IMR-90 (cell line): ENCODE measurements at regions not wholly inside any gene's neighbourhood (a gene's known extent, or its start where the extent isn't known, plus 50 kb on each side); places are given as distances from the start of the nearest gene placed in this dataset.

Experiments
- ATAC-seq: fragments of 200-7000 bp; cut with Tn5 transposase; 2 replicates; pipeline ENCODE4 v1.9.1; 2020; ENCODE audit warnings: low read depth, mild to moderate bottlenecking, moderate library complexity
- BruUV-seq: library from RNA; stranded (reverse); fragments of 400-500 nt; replicated peaks from 2 replicates; lab custom pipeline; 2021; lab: Mats Ljungman, UMichigan
- CTCF ChIA-PET: fragments of 300-600 bp; formaldehyde crosslinking; extraction: SDS; loops from one replicate; lab custom pipeline; 2021; ENCODE audit warnings: antibody characterized with exemption; lab: Yijun Ruan, JAX
- POLR2A ChIA-PET: fragments of 300-600 bp; sonication (Branson Sonifier 250); formaldehyde crosslinking; loops from one replicate; lab custom pipeline; 2022; ENCODE audit warnings: antibody characterized with exemption; ENCODE audit not compliant: unreplicated experiment; lab: Charles Lee
- DNase-seq: peaks from one replicate; pipeline ENCODE4 v3.0.0; 2013
- H2AFZ ChIP-seq: replicated peaks from 2 replicates; pipeline ENCODE3; 2013; ENCODE audit warnings: low read length, mild to moderate bottlenecking; ENCODE audit not compliant: poor library complexity
- H2AK5ac ChIP-seq: 2 replicates; pipeline ENCODE4 v1.6.1; 2013; ENCODE audit warnings: low read depth, low read length, inconsistent platforms
- H2AK9ac ChIP-seq: replicated peaks from 2 replicates; pipeline ENCODE3; 2013; ENCODE audit warnings: mild to moderate bottlenecking, low read depth, low read length, moderate library complexity; ENCODE audit not compliant: poor library complexity
- H2BK120ac ChIP-seq: 2 replicates; pipeline ENCODE4 v1.6.1; 2013; ENCODE audit warnings: low read depth, low read length, inconsistent platforms
- H2BK15ac ChIP-seq: 3 replicates; pipeline ENCODE4 v1.6.1; 2013; ENCODE audit warnings: low read depth, low read length, inconsistent platforms
- H2BK20ac ChIP-seq: 2 replicates; pipeline ENCODE4 v1.6.1; 2013; ENCODE audit warnings: low read depth, mild to moderate bottlenecking, inconsistent platforms, low read length, moderate library complexity
- H2BK5ac ChIP-seq: 2 replicates; pipeline ENCODE4 v1.6.1; 2013; ENCODE audit warnings: mild to moderate bottlenecking, low read depth, low read length, inconsistent platforms; ENCODE audit not compliant: poor library complexity, severe bottlenecking
- H3K14ac ChIP-seq: replicated peaks from 2 replicates; pipeline ENCODE4 v1.6.1; 2013; ENCODE audit warnings: low read depth, low read length, inconsistent platforms
- H3K18ac ChIP-seq: 2 replicates; pipeline ENCODE4 v1.6.1; 2013; ENCODE audit warnings: low read depth, low read length, control low read depth
- H3K23ac ChIP-seq: 2 replicates; pipeline ENCODE4 v1.6.1; 2013; ENCODE audit warnings: low read depth, low read length, inconsistent platforms
- H3K27ac ChIP-seq: 2 replicates; pipeline ENCODE4 v1.5.1; 2013; ENCODE audit warnings: mild to moderate bottlenecking, control low read depth, low read length; ENCODE audit not compliant: insufficient read depth
- H3K27me3 ChIP-seq: 2 replicates; pipeline ENCODE4 v1.6.1; 2013; ENCODE audit warnings: low read length; ENCODE audit not compliant: control insufficient read depth, insufficient read depth
- H3K36me3 ChIP-seq: 2 replicates; pipeline ENCODE4 v1.6.1; 2013; ENCODE audit warnings: low read length, mixed read lengths; ENCODE audit not compliant: control insufficient read depth, insufficient read depth
- H3K4ac ChIP-seq: 2 replicates; pipeline ENCODE4 v1.6.1; 2013; ENCODE audit warnings: low read depth, low read length, inconsistent platforms
- H3K4me1 ChIP-seq: 2 replicates; pipeline ENCODE4 v1.6.1; 2013; ENCODE audit warnings: low read length, mixed read lengths; ENCODE audit not compliant: control insufficient read depth, insufficient read depth
- H3K4me2 ChIP-seq: 2 replicates; pipeline ENCODE4 v1.6.1; 2013; ENCODE audit warnings: low read depth, mild to moderate bottlenecking, control low read depth, low read length, moderate library complexity
- H3K4me3 ChIP-seq: 2 replicates; pipeline ENCODE4 v1.5.1; 2013; ENCODE audit warnings: low read depth, mild to moderate bottlenecking, control low read depth, low read length, moderate library complexity; ENCODE audit not compliant: insufficient read depth
- H3K56ac ChIP-seq: 2 replicates; pipeline ENCODE4 v1.6.1; 2013; ENCODE audit warnings: low read length, inconsistent platforms; ENCODE audit not compliant: insufficient read depth; ENCODE audit errors: extremely low read depth
- H3K79me1 ChIP-seq, 2 experiments: 2 replicates each; pipeline ENCODE4 v1.6.1; 2013; ENCODE audit warnings: low read length in 2 of 2, inconsistent platforms in 1 of 2, low read depth in 1 of 2
- H3K9ac ChIP-seq: 2 replicates; pipeline ENCODE4 v1.6.1; 2013; ENCODE audit warnings: low read depth, low read length, control low read depth
- H3K9me1 ChIP-seq: 2 replicates; pipeline ENCODE4 v1.6.1; 2013; ENCODE audit warnings: low read length, inconsistent platforms; ENCODE audit not compliant: insufficient read depth
- H3K9me3 ChIP-seq: 2 replicates; pipeline ENCODE4 v1.6.1; 2013; ENCODE audit warnings: low read length; ENCODE audit not compliant: control insufficient read depth, insufficient read depth
- H4K20me1 ChIP-seq: 2 replicates; pipeline ENCODE4 v1.6.1; 2013; ENCODE audit warnings: low read length, inconsistent platforms; ENCODE audit not compliant: insufficient read depth
- H4K5ac ChIP-seq: 2 replicates; pipeline ENCODE4 v1.6.1; 2013; ENCODE audit warnings: mild to moderate bottlenecking, low read depth, low read length, control low read depth
- H4K8ac ChIP-seq, 2 experiments: 2 replicates each; pipeline ENCODE4 v1.6.1; 2013; ENCODE audit warnings: low read depth in 2 of 2, low read length in 2 of 2, control low read depth in 1 of 2, inconsistent platforms in 1 of 2
- H4K91ac ChIP-seq: 2 replicates; pipeline ENCODE4 v1.6.1; 2013; ENCODE audit warnings: low read depth, low read length, inconsistent platforms; ENCODE audit not compliant: insufficient read depth
- BHLHE40 ChIP-seq: fragments of 150-350 bp; IDR thresholded peaks from 2 replicates; pipeline ENCODE4 v1.6.1; 2016; ENCODE audit warnings: mild to moderate bottlenecking, low read depth, low read length
- CHD1 ChIP-seq: IDR thresholded peaks from 2 replicates; pipeline ENCODE4 v1.6.1; 2012; ENCODE audit warnings: low read depth, low read length, improper control_type of control experiment
- FOS ChIP-seq: fragments of 150-350 bp; IDR thresholded peaks from 2 replicates; pipeline ENCODE4 v1.6.1; 2016; ENCODE audit warnings: low read depth, low read length
- MAFK ChIP-seq: IDR thresholded peaks from 2 replicates; pipeline ENCODE4 v1.6.1; 2012; ENCODE audit warnings: low read depth, low read length, improper control_type of control experiment
- MAZ ChIP-seq: IDR thresholded peaks from 2 replicates; pipeline ENCODE4 v1.6.1; 2012; ENCODE audit warnings: low read depth, mild to moderate bottlenecking, low read length, improper control_type of control experiment, moderate library complexity, borderline replicate concordance
- MXI1 ChIP-seq: IDR thresholded peaks from 2 replicates; pipeline ENCODE4 v1.6.1; 2012; ENCODE audit warnings: low read depth, mild to moderate bottlenecking, low read length, moderate library complexity, borderline replicate concordance
- NFE2L2 ChIP-seq: fragments of 150-350 bp; IDR thresholded peaks from 2 replicates; pipeline ENCODE4 v1.6.1; 2016; ENCODE audit warnings: low read depth, mild to moderate bottlenecking, low read length
- POLR2A ChIP-seq: IDR thresholded peaks from 2 replicates; pipeline ENCODE4 v1.6.1; 2012; ENCODE audit warnings: mild to moderate bottlenecking, low read depth, low read length
- RAD21 ChIP-seq: IDR thresholded peaks from 2 replicates; pipeline ENCODE4 v1.6.1; 2012; ENCODE audit warnings: low read length, improper control_type of control experiment
- RCOR1 ChIP-seq: IDR thresholded peaks from 2 replicates; pipeline ENCODE4 v1.6.1; 2012; ENCODE audit warnings: mild to moderate bottlenecking, low read length, improper control_type of control experiment; ENCODE audit not compliant: insufficient replicate concordance
- RFX5 ChIP-seq: IDR thresholded peaks from 2 replicates; pipeline ENCODE4 v1.8.0; 2012; ENCODE audit warnings: low read depth, mild to moderate bottlenecking, low read length, moderate library complexity
- SMC3 ChIP-seq: fragments of 150-350 bp; IDR thresholded peaks from 2 replicates; pipeline ENCODE4 v1.6.1; 2016; ENCODE audit warnings: low read depth, mild to moderate bottlenecking, antibody characterized with exemption, low read length, moderate library complexity
- USF2 ChIP-seq: fragments of 150-350 bp; IDR thresholded peaks from 2 replicates; pipeline ENCODE4 v1.6.1; 2017; ENCODE audit warnings: mild to moderate bottlenecking, antibody characterized with exemption, low read length, low read depth
- dilution Hi-C: fragments of 300-500 bp; cut with HindIII; formaldehyde crosslinking; loops from one replicate; pipeline ENCODE4 v1.14.3; 2018; ENCODE audit warnings: low sequenced_read_pairs; ENCODE audit not compliant: unreplicated experiment
- in situ Hi-C: fragments of 300-500 bp; cut with MboI; formaldehyde crosslinking; loops from 3 replicates; pipeline ENCODE4 v1.14.3; 2019; ENCODE audit warnings: low sequenced_read_pairs, inconsistent platforms, mixed read lengths
- intact Hi-C: fragments of 100-400 bp; cut with micrococcal nuclease; formaldehyde crosslinking; loops from 2 replicates; pipeline ENCODE4 v1.10.0; 2022
- TF ChIP-seq, protein P1 (sequence below): fragments of 150-350 bp; IDR thresholded peaks from 2 replicates; pipeline ENCODE4 v1.6.1; 2016; ENCODE audit warnings: low read depth, mild to moderate bottlenecking, low read length, moderate library complexity, borderline replicate concordance

DNA sequence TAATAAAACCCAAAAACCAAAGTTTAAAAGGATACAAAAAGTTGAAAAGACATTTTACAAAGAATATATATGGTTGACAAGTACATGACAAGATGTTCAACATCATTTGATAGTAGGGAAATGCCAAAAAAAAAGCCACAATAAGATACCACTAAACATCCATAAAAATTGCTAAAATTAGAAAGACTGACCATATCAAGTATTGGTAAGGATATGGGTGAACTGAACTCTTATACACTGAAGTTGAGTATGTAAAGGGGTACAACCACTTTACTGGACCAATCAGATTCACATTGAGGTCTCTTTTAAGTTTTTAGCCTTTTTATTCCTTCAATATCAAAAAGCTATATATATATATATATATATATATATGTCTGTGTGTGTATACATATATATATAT lies 190.5 kb upstream of the P2RY1 start:
- BruUV-seq = no TSS peak
- ChIA-PET POLR2A (no interaction called here), CTCF (no interaction called here)
- Histone ChIP-seq H2BK120ac (no peak overlapping the region), H3K56ac (no peak overlapping the region), H3K9ac (no peak overlapping the region), H4K91ac (no peak overlapping the region), H3K27me3 (no peaks in the 10 kb centered on the region; the same call in 1 of the 2 replicates), H2BK5ac (no peak overlapping the region), H3K27ac (no peak overlapping the region), H2AK9ac (no peak overlapping the region), H3K4me1 (no peaks in the 10 kb centered on the region), H4K8ac (no peak overlapping the region), H3K9me1 (no peaks in the 10 kb centered on the region), H3K4me2 (no peak overlapping the region), H3K4me3 (no peak overlapping the region), H3K9me3 (no peaks in the 10 kb centered on the region), H2BK20ac (no peak overlapping the region), H3K23ac (no peak overlapping the region), H4K5ac (no peak overlapping the region), H2AK5ac (no peak overlapping the region), H4K20me1 (no peaks in the 10 kb centered on the region), H3K14ac (no peak overlapping the region), H3K4ac (no peak overlapping the region), H3K18ac (no peak overlapping the region), H3K36me3 (no peaks in the 10 kb centered on the region), H2BK15ac (no peak overlapping the region), H3K79me1 (no peaks in the 10 kb centered on the region), H2AFZ (no peak overlapping the region)
- TF ChIP-seq FOS = no peak
- no peak for TF ChIP-seq RAD21
- TF ChIP-seq BHLHE40 = no peak
- TF ChIP-seq POLR2A = no peak
- no peak for TF ChIP-seq MXI1
- TF ChIP-seq SMC3 = no peak
- no peak for TF ChIP-seq CHD1
- TF ChIP-seq USF2 = no peak
- TF ChIP-seq RCOR1 = no peak
- no peak for TF ChIP-seq MAZ
- no peak for TF ChIP-seq NFE2L2
- no peak for TF ChIP-seq MAFK
- no peak for TF ChIP-seq RFX5
- TF ChIP-seq, protein P1, sequence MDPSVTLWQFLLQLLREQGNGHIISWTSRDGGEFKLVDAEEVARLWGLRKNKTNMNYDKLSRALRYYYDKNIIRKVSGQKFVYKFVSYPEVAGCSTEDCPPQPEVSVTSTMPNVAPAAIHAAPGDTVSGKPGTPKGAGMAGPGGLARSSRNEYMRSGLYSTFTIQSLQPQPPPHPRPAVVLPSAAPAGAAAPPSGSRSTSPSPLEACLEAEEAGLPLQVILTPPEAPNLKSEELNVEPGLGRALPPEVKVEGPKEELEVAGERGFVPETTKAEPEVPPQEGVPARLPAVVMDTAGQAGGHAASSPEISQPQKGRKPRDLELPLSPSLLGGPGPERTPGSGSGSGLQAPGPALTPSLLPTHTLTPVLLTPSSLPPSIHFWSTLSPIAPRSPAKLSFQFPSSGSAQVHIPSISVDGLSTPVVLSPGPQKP = no peak
- intact Hi-C loops (no loop called here), dilution Hi-C loops (no loop called here), in situ Hi-C loops (no loop called here)
- DNase-seq (no peak), ATAC-seq (no peak)
